ENCODE measurements at regions not wholly inside any gene's neighbourhood (a gene's known extent, or its start where the extent isn't known, plus 50 kb on each side); places are given as distances from the start of the nearest gene placed in this dataset.

GRCh38 chr15:46034755-46035154 is 399.9 kb downstream of the SQOR start:
- TF ChIP-seq CTCF (IDR thresholded peaks at IDR 0.05) (no peak), ZFX (IDR thresholded peaks at IDR 0.05; ENCODE audit: borderline replicate concordance) (no peak)
- no peak overlapping the region for H3K27ac ChIP-seq

GRCh38 chr15:46039703-46040102 is 404.9 kb downstream of the SQOR start:
- no peak for TF ChIP-seq ZFX (IDR thresholded peaks at IDR 0.05; ENCODE audit: borderline replicate concordance)
- no peak for TF ChIP-seq CTCF (IDR thresholded peaks at IDR 0.05)
- H3K27ac ChIP-seq, result no peak overlapping the region

GRCh38 chr15:46041905-46042304 is 407.1 kb downstream of the SQOR start:
- no peak for TF ChIP-seq ZFX (IDR thresholded peaks at IDR 0.05; ENCODE audit: borderline replicate concordance)
- TF ChIP-seq CTCF (IDR thresholded peaks at IDR 0.05), result no peak
- no peak overlapping the region for H3K27ac ChIP-seq

GRCh38 chr15:46059921-46060594 is 425.2 kb downstream of the SQOR start:
- no peak for TF ChIP-seq ZFX (IDR thresholded peaks at IDR 0.05; ENCODE audit: borderline replicate concordance)
- no peak for TF ChIP-seq CTCF (IDR thresholded peaks at IDR 0.05)
- H3K27ac ChIP-seq, result no peak overlapping the region

GRCh38 chr15:46061002-46061401 is 426.2 kb downstream of the SQOR start:
- no peak overlapping the region for H3K27ac ChIP-seq
- TF ChIP-seq CTCF (IDR thresholded peaks at IDR 0.05) (no peak), ZFX (IDR thresholded peaks at IDR 0.05; ENCODE audit: borderline replicate concordance) (no peak)

GRCh38 chr15:46077220-46077619 is 442.4 kb downstream of the SQOR start:
- TF ChIP-seq CTCF (IDR thresholded peaks at IDR 0.05) (no peak), ZFX (IDR thresholded peaks at IDR 0.05; ENCODE audit: borderline replicate concordance) (no peak)
- H3K27ac ChIP-seq, result no peak overlapping the region

GRCh38 chr15:46079046-46079445 is 444.2 kb downstream of the SQOR start:
- H3K27ac ChIP-seq, result no peak overlapping the region
- TF ChIP-seq ZFX (IDR thresholded peaks at IDR 0.05; ENCODE audit: borderline replicate concordance) (no peak), CTCF (IDR thresholded peaks at IDR 0.05) (no peak)
